Head of caudate nucleus (tissue), 42 donors: ENCODE measurements at regions not wholly inside any gene's neighbourhood (a gene's known extent, or its start where the extent isn't known, plus 50 kb on each side); places are given as distances from the start of the nearest gene placed in this dataset.

ENCODE experiments used
- DNase-seq, 42 donors: peaks; one replicate each; pipeline versions ENCODE4 v3.0.0 to v3.0.0-alpha.2; 2020 to 2021; ENCODE audit warnings: mixed read lengths in 7 of 42
- intact Hi-C: fragments of 100-400 bp; cut with DNase I; formaldehyde crosslinking; loops from one replicate; pipeline ENCODE4 v1.15.0; 2022

GRCh38 chr13:39100996-39101738 is 62.9 kb downstream of the NHLRC3 start:
- no peak for DNase-seq
- intact Hi-C loops, result loop anchor here (10.0 kb wide), 1 partner anchor 46 kb away; no protein-coding TSS in a partner anchor

DNA sequence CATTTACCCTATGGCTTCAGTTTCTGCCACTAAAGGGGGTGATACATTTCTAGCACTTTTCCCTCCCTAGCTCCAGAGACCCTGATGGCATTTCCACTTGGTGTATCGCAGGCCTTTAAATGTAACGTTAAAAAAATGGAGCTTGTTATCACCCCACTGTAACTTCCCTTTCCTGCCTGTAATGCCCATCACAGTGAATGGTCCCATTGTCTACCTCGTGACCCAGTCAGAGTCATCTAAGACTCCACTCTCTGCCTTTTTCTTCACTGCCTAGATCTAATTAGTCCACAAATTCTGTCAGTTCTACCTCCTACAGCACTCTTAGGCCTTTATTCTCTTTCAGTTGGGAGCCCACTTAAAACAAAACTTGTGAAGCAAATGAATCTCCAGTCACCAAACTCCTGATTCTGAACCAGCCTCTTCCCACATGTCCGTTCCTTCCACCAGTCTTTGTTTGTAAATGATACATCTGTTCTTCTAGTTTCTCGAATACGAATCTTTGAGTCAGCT is 64.8 kb downstream of the NHLRC3 start:
- peak in 24 of 42 donors; percentile 20 to 85 (median 52) for DNase-seq
- intact Hi-C loops, result loop anchor here (10.0 kb wide), 1 partner anchor 48 kb away; no protein-coding TSS in a partner anchor

DNA sequence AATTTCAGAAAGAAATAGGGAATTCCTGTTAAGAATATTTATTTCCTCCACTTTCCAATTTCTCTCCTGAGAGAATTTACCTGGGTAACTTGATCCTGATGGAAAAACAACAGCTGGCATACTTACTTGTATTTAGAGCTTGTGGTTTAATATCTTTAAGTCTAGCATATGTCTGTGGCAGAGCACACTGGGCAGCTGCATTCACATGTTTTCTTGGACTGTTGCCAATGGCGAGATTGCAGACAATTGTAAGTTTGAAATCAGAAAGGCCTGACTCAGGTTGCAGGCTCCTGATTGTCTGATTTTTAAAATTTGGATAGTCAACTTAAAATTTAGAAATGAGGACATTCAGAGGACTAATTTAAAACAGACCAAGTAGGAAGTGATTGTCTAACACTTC is 66.9 kb downstream of the NHLRC3 start:
- DNase-seq, result peak in 5 of 42 donors; percentile 37 to 70 (median 41)
- intact Hi-C loops, result loop anchor here (10.0 kb wide), 1 partner anchor 50 kb away; no protein-coding TSS in a partner anchor

GRCh38 chr13:39106216-39107005 is 68.2 kb downstream of the NHLRC3 start:
- intact Hi-C loops, result loop anchor here (10.0 kb wide), 1 partner anchor 52 kb away; no protein-coding TSS in a partner anchor
- DNase-seq, result peak in 2 of 42 donors; percentile 4 to 30

- intact Hi-C loops, result loop anchor here (10.0 kb wide), 1 partner anchor 53 kb away; no protein-coding TSS in a partner anchor
Observed at GRCh38 chr13:39107561-39107960, 69.3 kb downstream of the NHLRC3 start.

DNA sequence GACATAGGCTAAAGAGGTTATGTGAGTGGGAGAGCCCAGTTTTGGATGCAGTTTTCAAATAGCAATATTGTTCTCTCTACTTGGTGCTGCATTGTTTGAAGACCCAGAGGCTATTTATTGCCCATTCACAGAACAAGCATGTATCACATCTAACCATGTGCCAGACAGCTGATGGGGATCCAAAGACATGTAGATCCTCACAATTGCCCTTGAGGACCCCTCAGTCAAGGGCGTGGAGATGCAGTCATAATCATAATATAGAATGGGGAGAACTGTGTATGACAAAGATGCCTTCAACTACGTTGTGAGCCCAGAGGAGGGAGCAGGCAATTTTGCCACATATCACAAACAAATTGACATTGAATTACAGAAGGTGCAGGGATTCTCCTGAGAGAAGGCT is 70.5 kb downstream of the NHLRC3 start:
- intact Hi-C loops, result loop anchor here (10.0 kb wide), 1 partner anchor 54 kb away; no protein-coding TSS in a partner anchor

More at GRCh38 chr13:39107561-39107960, 69.3 kb downstream of the NHLRC3 start:
- no peak for DNase-seq

GRCh38 chr13:39110518-39111097 is 72.4 kb downstream of the NHLRC3 start:
- no peak for DNase-seq
- intact Hi-C loops, result no loop called here

More for the DNA sequence above, 70.5 kb downstream of the NHLRC3 start:
- DNase-seq, result no peak

GRCh38 chr13:39111145-39111544 is 72.9 kb downstream of the NHLRC3 start:
- intact Hi-C loops, result no loop called here
- DNase-seq, result no peak

GRCh38 chr13:39119422-39119821 is 81.2 kb downstream of the NHLRC3 start:
- intact Hi-C loops, result no loop called here
- no peak for DNase-seq

GRCh38 chr13:39123578-39123977 is 85.3 kb downstream of the NHLRC3 start:
- no peak for DNase-seq
- intact Hi-C loops, result no loop called here

DNA sequence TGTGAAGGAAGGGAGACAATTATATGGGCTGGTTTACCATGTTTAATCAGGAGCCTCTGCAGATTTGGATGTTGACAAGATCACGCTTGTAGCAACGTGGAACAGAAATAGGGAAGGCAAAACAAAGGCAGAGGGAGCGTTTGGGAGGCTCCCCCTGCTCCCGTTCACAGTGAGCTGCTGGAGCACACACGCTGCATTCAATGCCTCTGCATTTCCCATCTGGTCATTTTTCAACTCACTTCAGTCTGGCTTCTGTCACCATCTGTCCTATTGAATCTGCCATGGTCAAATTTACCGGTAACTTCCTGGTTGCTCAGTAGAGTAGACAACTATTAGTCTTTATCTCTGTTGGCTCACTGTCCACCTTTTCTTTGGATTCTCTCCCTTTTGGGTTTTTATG is 91.0 kb downstream of the NHLRC3 start:
- intact Hi-C loops, result no loop called here
- DNase-seq, result no peak

- intact Hi-C loops, result no loop called here
Observed at GRCh38 chr13:39130301-39130700, 92.0 kb downstream of the NHLRC3 start.

GRCh38 chr13:39132286-39133230 is 94.3 kb downstream of the NHLRC3 start:
- DNase-seq, result no peak
- intact Hi-C loops, result no loop called here

More at GRCh38 chr13:39130301-39130700, 92.0 kb downstream of the NHLRC3 start:
- no peak for DNase-seq

DNA sequence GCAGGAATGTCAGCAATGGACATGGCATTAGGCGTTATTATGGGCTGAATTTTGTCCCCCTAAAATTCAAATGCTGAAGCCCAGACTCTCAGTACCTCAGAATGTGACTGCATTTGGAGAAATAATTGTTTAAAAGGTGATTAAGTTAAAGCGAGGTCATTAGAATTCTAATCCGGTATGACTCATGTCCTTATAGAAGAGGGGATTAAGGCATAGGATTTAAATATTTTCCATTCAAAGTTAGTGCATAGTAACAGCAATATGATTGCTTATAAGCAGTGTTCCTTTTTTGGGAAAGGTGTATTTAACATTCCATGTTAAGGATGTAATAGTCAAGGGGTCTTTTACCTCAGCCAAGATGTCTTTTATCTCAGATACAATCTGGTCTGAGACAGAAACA is 95.5 kb downstream of the NHLRC3 start:
- intact Hi-C loops, result no loop called here
- no peak for DNase-seq

DNA sequence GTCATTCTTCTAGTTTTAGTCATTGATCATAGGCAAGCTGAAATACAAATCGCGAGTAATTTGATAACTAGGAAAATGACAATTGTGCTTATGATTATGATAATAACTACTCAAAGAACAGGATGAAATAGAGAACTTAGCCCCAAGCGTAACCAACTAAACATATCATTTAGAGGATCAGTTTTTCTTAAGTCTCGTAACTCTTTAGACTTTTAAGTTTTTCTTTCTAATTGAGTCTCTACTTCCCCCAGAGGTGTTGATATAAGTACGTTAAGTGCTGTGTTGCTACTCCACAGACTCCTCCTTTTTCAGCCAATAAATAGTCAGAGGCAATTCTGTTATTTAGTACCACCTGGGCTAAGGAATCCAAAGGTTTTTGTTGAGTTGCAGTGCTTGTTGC is 96.3 kb downstream of the NHLRC3 start:
- no peak for DNase-seq

GRCh38 chr13:39144391-39144790 is 106.1 kb downstream of the NHLRC3 start:
- intact Hi-C loops, result loop anchor here (2.0 to 10.0 kb wide), 2 partner anchors 120 to 470 kb away; no protein-coding TSS in a partner anchor
- DNase-seq, result no peak

More for the DNA sequence above, 96.3 kb downstream of the NHLRC3 start:
- intact Hi-C loops, result no loop called here

- peak; percentile 9 to 87 (median 69) for DNase-seq
- intact Hi-C loops, result loop anchor here (2.0 to 10.0 kb wide), 2 partner anchors 120 to 470 kb away; no protein-coding TSS in a partner anchor
Observed at GRCh38 chr13:39144941-39145533, 106.8 kb downstream of the NHLRC3 start.
